ENCODE measurements at regions not wholly inside any gene's neighbourhood (a gene's known extent, or its start where the extent isn't known, plus 50 kb on each side); places are given as distances from the start of the nearest gene placed in this dataset.

DNA sequence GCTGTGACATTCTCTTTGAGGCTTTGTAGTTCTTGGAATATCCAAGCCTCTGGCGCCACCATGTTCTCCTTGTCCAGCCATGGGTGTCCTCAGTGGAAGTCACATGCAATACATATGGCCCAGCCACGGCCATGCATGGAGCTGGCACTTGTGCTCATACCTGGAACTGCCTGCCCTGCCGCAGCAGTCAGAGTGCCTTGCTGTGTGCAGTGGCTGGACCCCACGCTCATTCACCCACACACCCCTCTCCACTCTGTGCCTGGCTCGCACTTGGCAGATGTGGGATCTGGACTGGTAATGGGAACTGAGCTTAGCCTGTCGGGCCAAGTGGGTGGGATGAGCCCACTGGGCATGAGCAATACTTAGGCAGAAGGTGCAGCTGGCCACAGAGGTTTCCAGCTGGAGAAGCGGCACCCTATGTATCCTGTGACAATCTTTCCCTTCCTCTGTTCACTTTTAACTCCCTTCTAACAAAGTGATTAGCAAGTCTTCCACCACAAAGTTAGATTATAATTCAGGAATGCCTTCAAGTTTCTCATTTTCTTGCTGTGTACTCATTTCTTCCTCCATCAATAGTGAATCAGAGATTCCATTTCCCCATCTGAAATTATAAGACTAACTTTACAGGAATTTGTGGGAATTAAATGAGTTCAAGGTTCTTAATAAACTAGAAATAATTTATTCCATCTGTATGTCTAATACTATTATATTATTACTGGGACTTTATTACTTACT, 351.6 kb upstream of the NCAM2 start:
- no peaks in the 10 kb centered on the region for H3K9me3 Mint-ChIP-seq
- H3K27me3 Mint-ChIP-seq (ENCODE audit: insufficient read depth) = no peaks in the 10 kb centered on the region
- H3K9me3 ChIP-seq (ENCODE audit: control insufficient read depth, low read length) = peaks cover 10% of the 10 kb centered on the region
- H3K36me3 ChIP-seq (ENCODE audit: control insufficient read depth, insufficient read depth, low read length) = no peaks in the 10 kb centered on the region
- TF ChIP-seq, protein P1, sequence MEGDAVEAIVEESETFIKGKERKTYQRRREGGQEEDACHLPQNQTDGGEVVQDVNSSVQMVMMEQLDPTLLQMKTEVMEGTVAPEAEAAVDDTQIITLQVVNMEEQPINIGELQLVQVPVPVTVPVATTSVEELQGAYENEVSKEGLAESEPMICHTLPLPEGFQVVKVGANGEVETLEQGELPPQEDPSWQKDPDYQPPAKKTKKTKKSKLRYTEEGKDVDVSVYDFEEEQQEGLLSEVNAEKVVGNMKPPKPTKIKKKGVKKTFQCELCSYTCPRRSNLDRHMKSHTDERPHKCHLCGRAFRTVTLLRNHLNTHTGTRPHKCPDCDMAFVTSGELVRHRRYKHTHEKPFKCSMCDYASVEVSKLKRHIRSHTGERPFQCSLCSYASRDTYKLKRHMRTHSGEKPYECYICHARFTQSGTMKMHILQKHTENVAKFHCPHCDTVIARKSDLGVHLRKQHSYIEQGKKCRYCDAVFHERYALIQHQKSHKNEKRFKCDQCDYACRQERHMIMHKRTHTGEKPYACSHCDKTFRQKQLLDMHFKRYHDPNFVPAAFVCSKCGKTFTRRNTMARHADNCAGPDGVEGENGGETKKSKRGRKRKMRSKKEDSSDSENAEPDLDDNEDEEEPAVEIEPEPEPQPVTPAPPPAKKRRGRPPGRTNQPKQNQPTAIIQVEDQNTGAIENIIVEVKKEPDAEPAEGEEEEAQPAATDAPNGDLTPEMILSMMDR (conservative IDR thresholded peaks at IDR 0.05) = no peak
- H3K9ac ChIP-seq (ENCODE audit: extremely low read depth, low read length, poor library complexity, severe bottlenecking) = no peak overlapping the region
- no peak overlapping the region for H3K4me3 Mint-ChIP-seq
- H3K4me3 ChIP-seq (ENCODE audit: low read length) = no peak overlapping the region
- H3K4me1 ChIP-seq (ENCODE audit: control insufficient read depth, insufficient read depth, low read length) = no peaks in the 10 kb centered on the region
- H3K27ac ChIP-seq (ENCODE audit: low read depth, low read length) = no peak overlapping the region
- H3K27ac Mint-ChIP-seq = no peak overlapping the region
- H3K36me3 Mint-ChIP-seq (ENCODE audit: low read depth) = no peaks in the 10 kb centered on the region
- H3K4me1 Mint-ChIP-seq = peaks cover 7% of the 10 kb centered on the region
- no peaks in the 10 kb centered on the region for H3K27me3 ChIP-seq (ENCODE audit: control insufficient read depth, insufficient read depth, low read length, poor library complexity, severe bottlenecking)
- WGBS, 2 experiments (ENCODE audit: insufficient coverage in 1 of 2, insufficient read length in 1 of 2) = 91 to 96% methylated on average over 4 to 7 of the region's 7 CpGs
- DNase-seq = no peak

DNA sequence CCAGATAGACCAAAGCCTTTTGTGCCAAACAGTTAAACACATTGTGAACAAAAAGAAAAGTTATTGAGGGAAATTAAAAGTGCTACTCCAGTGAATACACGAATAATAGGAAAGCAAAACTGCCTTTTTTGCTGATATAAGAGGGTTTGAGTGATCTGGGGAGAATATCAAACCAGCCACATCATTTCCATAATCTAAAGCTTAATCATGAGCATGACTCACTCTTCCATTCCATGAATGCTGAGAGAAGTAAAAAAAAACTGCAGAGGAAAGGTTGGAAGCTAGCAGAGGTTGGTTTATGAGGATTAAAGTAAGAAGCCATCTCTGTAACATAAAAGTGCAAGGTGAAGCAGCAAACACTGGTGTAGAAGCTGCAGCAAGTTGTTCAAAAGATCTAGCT, 350.6 kb upstream of the NCAM2 start:
- TF ChIP-seq, protein P1 (conservative IDR thresholded peaks at IDR 0.05) = no peak
- no peak overlapping the region for H3K27ac ChIP-seq (ENCODE audit: low read depth, low read length)
- H3K4me3 Mint-ChIP-seq = no peak overlapping the region
- H3K27me3 ChIP-seq (ENCODE audit: control insufficient read depth, insufficient read depth, low read length, poor library complexity, severe bottlenecking) = no peaks in the 10 kb centered on the region
- H3K27ac Mint-ChIP-seq = no peak overlapping the region
- H3K4me1 Mint-ChIP-seq = peaks cover 7% of the 10 kb centered on the region
- H3K9me3 Mint-ChIP-seq = no peaks in the 10 kb centered on the region
- no peak overlapping the region for H3K4me3 ChIP-seq (ENCODE audit: low read length)
- H3K4me1 ChIP-seq (ENCODE audit: control insufficient read depth, insufficient read depth, low read length) = no peaks in the 10 kb centered on the region
- H3K9me3 ChIP-seq (ENCODE audit: control insufficient read depth, low read length) = peaks cover 10% of the 10 kb centered on the region
- H3K36me3 Mint-ChIP-seq (ENCODE audit: low read depth) = no peaks in the 10 kb centered on the region
- no peak for DNase-seq
- H3K27me3 Mint-ChIP-seq (ENCODE audit: insufficient read depth) = no peaks in the 10 kb centered on the region
- no peak overlapping the region for H3K9ac ChIP-seq (ENCODE audit: extremely low read depth, low read length, poor library complexity, severe bottlenecking)
- H3K36me3 ChIP-seq (ENCODE audit: control insufficient read depth, insufficient read depth, low read length) = no peaks in the 10 kb centered on the region
- WGBS, 2 experiments (ENCODE audit: insufficient coverage in 1 of 2, insufficient read length in 1 of 2) = no CpG with 5 or more reads among the region's 1 CpG

DNA sequence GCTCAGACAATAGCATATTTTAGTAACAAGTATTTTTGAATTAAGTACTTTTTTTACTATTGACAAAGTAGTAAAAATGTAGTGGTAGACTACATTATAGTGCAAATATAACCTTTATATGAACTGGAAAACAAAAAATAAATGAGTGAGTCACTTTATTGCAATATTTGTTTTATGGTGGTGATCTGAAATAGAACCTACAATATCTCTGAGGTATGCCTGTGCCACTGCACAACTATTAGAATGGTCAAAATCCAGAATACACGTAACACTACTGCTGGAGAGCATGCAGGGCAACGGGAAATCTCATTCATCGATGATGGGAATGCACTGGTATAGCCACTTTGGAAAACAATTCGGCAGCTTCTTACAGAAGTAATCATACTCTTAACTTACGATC, 349.0 kb upstream of the NCAM2 start:
- H3K9me3 ChIP-seq (ENCODE audit: control insufficient read depth, low read length) = peaks cover 10% of the 10 kb centered on the region
- H3K27me3 ChIP-seq (ENCODE audit: control insufficient read depth, insufficient read depth, low read length, poor library complexity, severe bottlenecking) = no peaks in the 10 kb centered on the region
- no peaks in the 10 kb centered on the region for H3K4me1 ChIP-seq (ENCODE audit: control insufficient read depth, insufficient read depth, low read length)
- H3K4me3 ChIP-seq (ENCODE audit: low read length) = no peak overlapping the region
- Mint-ChIP-seq H3K4me3 (no peak overlapping the region), H3K36me3 (ENCODE audit: low read depth) (no peaks in the 10 kb centered on the region), H3K27ac (no peak overlapping the region), H3K4me1 (no peaks in the 10 kb centered on the region), H3K27me3 (ENCODE audit: insufficient read depth) (no peaks in the 10 kb centered on the region), H3K9me3 (no peaks in the 10 kb centered on the region)
- no peak for DNase-seq
- TF ChIP-seq, protein P1 (conservative IDR thresholded peaks at IDR 0.05) = no peak
- H3K36me3 ChIP-seq (ENCODE audit: control insufficient read depth, insufficient read depth, low read length) = no peaks in the 10 kb centered on the region
- H3K9ac ChIP-seq (ENCODE audit: extremely low read depth, low read length, poor library complexity, severe bottlenecking) = no peak overlapping the region
- WGBS, 2 experiments (ENCODE audit: insufficient coverage in 1 of 2, insufficient read length in 1 of 2) = 92 to 97% methylated on average over 3 to 5 of the region's 5 CpGs
- H3K27ac ChIP-seq (ENCODE audit: low read depth, low read length) = no peak overlapping the region

All from endodermal cell (in vitro differentiated cells).